Brain microvascular endothelial cell (primary cell): ENCODE measurements at regions not wholly inside any gene's neighbourhood (a gene's known extent, or its start where the extent isn't known, plus 50 kb on each side); places are given as distances from the start of the nearest gene placed in this dataset.

Experiments
- DNase-seq: peaks from one replicate; pipeline ENCODE4 v3.0.0-alpha.2; 2020
- H3K27ac ChIP-seq: fragments of 250-450 bp; sonication (Bioruptor Pico); 2 replicates; pipeline ENCODE4 v1.5.1; 2020; ENCODE audit warnings: mild to moderate bottlenecking, moderate library complexity
- H3K27me3 ChIP-seq: fragments of 250-450 bp; sonication (Bioruptor Pico); replicated peaks from 2 replicates; pipeline ENCODE4 v1.5.1; 2020; ENCODE audit warnings: mild to moderate bottlenecking
- H3K36me3 ChIP-seq: fragments of 250-450 bp; sonication (Bioruptor Pico); replicated peaks from 2 replicates; pipeline ENCODE4 v1.5.1; 2020; ENCODE audit warnings: mild to moderate bottlenecking
- H3K4me3 ChIP-seq: 2 replicates; pipeline ENCODE4 v1.5.1; 2011; ENCODE audit warnings: low read depth, mild to moderate bottlenecking, control low read depth, low read length, moderate library complexity
- in situ Hi-C: cut with HindIII; loops from 2 replicates; pipeline ENCODE4 v1.10.0; 2017; ENCODE audit warnings: low sequenced_read_pairs, low pct_ligation_motif_present
- TF ChIP-seq, protein P1 (sequence below): IDR thresholded peaks from 2 replicates; pipeline ENCODE4 v1.5.1; 2011; ENCODE audit warnings: low read depth, mild to moderate bottlenecking, moderate library complexity, low read length, control low read depth, inconsistent platforms; ENCODE audit errors: missing control alignments

GRCh38 chr2:196544906-196545433 is 94.5 kb upstream of the CCDC150 start:
- no peak for DNase-seq
- Histone ChIP-seq H3K4me3 (no peak overlapping the region), H3K27me3 (no peaks in the 10 kb centered on the region), H3K27ac (no peak overlapping the region), H3K36me3 (no peaks in the 10 kb centered on the region)
- TF ChIP-seq, protein P1, sequence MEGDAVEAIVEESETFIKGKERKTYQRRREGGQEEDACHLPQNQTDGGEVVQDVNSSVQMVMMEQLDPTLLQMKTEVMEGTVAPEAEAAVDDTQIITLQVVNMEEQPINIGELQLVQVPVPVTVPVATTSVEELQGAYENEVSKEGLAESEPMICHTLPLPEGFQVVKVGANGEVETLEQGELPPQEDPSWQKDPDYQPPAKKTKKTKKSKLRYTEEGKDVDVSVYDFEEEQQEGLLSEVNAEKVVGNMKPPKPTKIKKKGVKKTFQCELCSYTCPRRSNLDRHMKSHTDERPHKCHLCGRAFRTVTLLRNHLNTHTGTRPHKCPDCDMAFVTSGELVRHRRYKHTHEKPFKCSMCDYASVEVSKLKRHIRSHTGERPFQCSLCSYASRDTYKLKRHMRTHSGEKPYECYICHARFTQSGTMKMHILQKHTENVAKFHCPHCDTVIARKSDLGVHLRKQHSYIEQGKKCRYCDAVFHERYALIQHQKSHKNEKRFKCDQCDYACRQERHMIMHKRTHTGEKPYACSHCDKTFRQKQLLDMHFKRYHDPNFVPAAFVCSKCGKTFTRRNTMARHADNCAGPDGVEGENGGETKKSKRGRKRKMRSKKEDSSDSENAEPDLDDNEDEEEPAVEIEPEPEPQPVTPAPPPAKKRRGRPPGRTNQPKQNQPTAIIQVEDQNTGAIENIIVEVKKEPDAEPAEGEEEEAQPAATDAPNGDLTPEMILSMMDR, result no peak
- in situ Hi-C loops, result no loop called here

GRCh38 chr2:196546151-196546919 is 93.2 kb upstream of the CCDC150 start:
- Histone ChIP-seq H3K27ac (no peak overlapping the region), H3K4me3 (no peak overlapping the region), H3K27me3 (no peaks in the 10 kb centered on the region), H3K36me3 (no peaks in the 10 kb centered on the region)
- in situ Hi-C loops, result no loop called here
- TF ChIP-seq, protein P1, result no peak
- no peak for DNase-seq

DNA sequence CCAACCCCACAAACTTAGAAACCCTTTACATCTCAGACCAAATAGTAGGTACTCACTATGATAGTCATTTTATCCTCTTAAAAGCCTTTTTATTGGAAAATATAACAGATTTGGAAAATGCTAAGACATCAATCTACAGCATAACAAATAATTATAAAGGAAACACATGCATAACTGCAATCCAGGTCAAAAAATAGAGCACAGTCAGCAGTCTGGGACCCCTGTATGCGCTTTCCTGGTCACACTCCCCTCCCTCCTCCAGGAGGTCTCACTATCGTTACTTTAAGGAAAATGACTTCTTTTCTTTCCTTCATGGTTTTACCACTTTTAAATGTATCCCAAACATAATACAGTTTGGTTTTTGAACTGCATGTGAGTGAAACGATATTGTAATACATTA is 90.5 kb upstream of the CCDC150 start:
- Histone ChIP-seq H3K27me3 (no peaks in the 10 kb centered on the region), H3K36me3 (no peaks in the 10 kb centered on the region), H3K27ac (no peak overlapping the region), H3K4me3 (no peak overlapping the region)
- TF ChIP-seq, protein P1, result no peak
- in situ Hi-C loops, result no loop called here
- no peak for DNase-seq

GRCh38 chr2:196551014-196551413 is 88.5 kb upstream of the CCDC150 start:
- TF ChIP-seq, protein P1, result no peak
- H3K36me3 ChIP-seq, result no peaks in the 10 kb centered on the region
- no peak overlapping the region for H3K4me3 ChIP-seq
- no peak for DNase-seq
- H3K27ac ChIP-seq, result no peak overlapping the region
- in situ Hi-C loops, result no loop called here
- H3K27me3 ChIP-seq, result no peaks in the 10 kb centered on the region

DNA sequence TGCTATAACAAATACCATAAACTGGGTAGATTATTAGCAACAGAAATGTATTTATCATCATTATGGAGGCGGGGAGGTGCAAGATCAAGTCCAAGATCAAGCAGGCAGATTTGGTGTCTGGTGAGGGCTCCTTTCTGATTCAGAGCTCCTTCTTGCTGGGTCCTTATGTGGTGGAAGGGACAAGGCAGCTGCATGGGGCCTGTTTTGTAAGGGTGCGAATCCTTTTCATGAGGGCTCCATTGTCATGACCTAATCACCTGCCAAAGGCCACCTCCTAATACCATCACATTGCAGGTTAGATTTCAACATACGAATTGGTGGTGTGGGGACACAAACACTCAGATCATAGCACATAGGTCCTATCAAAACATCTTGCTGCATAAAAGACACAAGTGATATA is 84.4 kb upstream of the CCDC150 start:
- DNase-seq, result no peak
- no peak overlapping the region for H3K4me3 ChIP-seq
- no peak overlapping the region for H3K27ac ChIP-seq
- in situ Hi-C loops, result no loop called here
- no peaks in the 10 kb centered on the region for H3K36me3 ChIP-seq
- no peaks in the 10 kb centered on the region for H3K27me3 ChIP-seq
- TF ChIP-seq, protein P1, result no peak

- no peak for DNase-seq
- in situ Hi-C loops, result no loop called here
- TF ChIP-seq, protein P1, result no peak
- Histone ChIP-seq H3K27ac (no peak overlapping the region), H3K27me3 (no peaks in the 10 kb centered on the region), H3K4me3 (no peak overlapping the region), H3K36me3 (no peaks in the 10 kb centered on the region)
These were observed 83.8 kb upstream of the CCDC150 start for GRCh38 chr2:196555726-196556125.
